ENCODE measurements at regions not wholly inside any gene's neighbourhood (a gene's known extent, or its start where the extent isn't known, plus 50 kb on each side); places are given as distances from the start of the nearest gene placed in this dataset.

GRCh38 chr4:117965622-117966021 lies 68.7 kb upstream of the NDST3 start:
- ATAC-seq, result no peak

GRCh38 chr4:117968606-117969005 lies 65.7 kb upstream of the NDST3 start:
- no peak for DNase-seq (ENCODE audit: missing footprints)
- intact Hi-C loops (cut with DNase I), result no loop called here
- ATAC-seq, result no peak

More at GRCh38 chr4:117965622-117966021, 68.7 kb upstream of the NDST3 start:
- intact Hi-C loops (cut with DNase I), result no loop called here
- DNase-seq (ENCODE audit: missing footprints), result no peak

GRCh38 chr4:117971403-117971802 lies 62.9 kb upstream of the NDST3 start:
- intact Hi-C loops (cut with DNase I), result no loop called here
- ATAC-seq, result no peak
- no peak for DNase-seq (ENCODE audit: missing footprints)

- intact Hi-C loops (cut with DNase I), result no loop called here
- no peak for ATAC-seq
- DNase-seq (ENCODE audit: missing footprints), result no peak
These were observed 50.5 kb upstream of the NDST3 start for GRCh38 chr4:117983541-117984365.

GRCh38 chr4:117984366-117984680 lies 50.0 kb upstream of the NDST3 start:
- no peak for DNase-seq (ENCODE audit: missing footprints)
- no peak for ATAC-seq
- intact Hi-C loops (cut with DNase I), result no loop called here
